ENCODE measurements at regions not wholly inside any gene's neighbourhood (a gene's known extent, or its start where the extent isn't known, plus 50 kb on each side); places are given as distances from the start of the nearest gene placed in this dataset.

DNA sequence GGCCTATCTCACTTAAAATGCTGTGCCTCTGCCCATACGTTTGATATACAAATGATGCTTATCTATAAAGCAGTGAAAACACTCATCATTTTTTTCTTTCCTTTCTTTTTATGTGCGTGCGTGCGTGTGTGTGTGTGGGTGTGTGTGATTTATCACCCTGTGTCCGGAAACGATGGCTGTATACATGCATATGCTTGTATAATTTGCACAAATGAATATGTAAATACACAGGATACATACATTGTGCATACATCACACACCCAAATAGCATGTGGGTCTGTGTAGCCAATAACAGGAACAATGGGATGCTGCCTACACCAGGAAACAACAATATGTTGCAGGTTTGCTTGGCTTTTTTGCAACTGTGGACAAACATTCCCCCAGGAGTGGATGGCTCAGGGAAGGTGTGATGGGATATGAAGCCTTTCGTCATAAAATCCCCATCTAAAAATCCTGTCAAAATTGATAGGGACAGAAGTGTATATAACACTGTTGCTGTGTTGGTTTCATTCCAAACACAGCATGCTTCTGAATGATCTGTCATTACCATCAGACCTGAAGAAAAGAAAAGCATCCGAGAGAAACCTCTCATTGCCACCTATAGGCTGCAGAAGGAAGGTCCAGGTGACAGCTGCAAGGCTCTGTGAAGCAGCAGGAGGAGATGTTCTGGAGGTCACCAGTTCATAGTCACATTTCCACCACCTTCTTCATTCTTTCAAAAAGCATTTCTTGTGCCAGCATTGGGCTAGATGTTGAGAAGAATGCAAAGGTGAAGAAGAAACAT, 503.9 kb upstream of the NR2F2 start:
- Histone ChIP-seq H3K27ac (no peak overlapping the region), H3K4me1 (no peaks in the 10 kb centered on the region), H3K36me3 (no peaks in the 10 kb centered on the region), H3K9me3 (no peaks in the 10 kb centered on the region), H3K27me3 (no peaks in the 10 kb centered on the region), H3K4me3 (no peak overlapping the region)
- TF ChIP-seq, protein P1, sequence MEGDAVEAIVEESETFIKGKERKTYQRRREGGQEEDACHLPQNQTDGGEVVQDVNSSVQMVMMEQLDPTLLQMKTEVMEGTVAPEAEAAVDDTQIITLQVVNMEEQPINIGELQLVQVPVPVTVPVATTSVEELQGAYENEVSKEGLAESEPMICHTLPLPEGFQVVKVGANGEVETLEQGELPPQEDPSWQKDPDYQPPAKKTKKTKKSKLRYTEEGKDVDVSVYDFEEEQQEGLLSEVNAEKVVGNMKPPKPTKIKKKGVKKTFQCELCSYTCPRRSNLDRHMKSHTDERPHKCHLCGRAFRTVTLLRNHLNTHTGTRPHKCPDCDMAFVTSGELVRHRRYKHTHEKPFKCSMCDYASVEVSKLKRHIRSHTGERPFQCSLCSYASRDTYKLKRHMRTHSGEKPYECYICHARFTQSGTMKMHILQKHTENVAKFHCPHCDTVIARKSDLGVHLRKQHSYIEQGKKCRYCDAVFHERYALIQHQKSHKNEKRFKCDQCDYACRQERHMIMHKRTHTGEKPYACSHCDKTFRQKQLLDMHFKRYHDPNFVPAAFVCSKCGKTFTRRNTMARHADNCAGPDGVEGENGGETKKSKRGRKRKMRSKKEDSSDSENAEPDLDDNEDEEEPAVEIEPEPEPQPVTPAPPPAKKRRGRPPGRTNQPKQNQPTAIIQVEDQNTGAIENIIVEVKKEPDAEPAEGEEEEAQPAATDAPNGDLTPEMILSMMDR (IDR thresholded peaks at IDR 0.05) = no peak
- intact Hi-C loops (cut with DNase I) = no loop called here
- DNase-seq (no peak), ATAC-seq (no peak)

GRCh38 chr15:95829062-95829461, 501.4 kb upstream of the NR2F2 start:
- Histone ChIP-seq H3K9me3 (no peaks in the 10 kb centered on the region), H3K27ac (no peak overlapping the region), H3K4me1 (no peaks in the 10 kb centered on the region), H3K4me3 (no peak overlapping the region), H3K36me3 (no peaks in the 10 kb centered on the region), H3K27me3 (no peaks in the 10 kb centered on the region)
- ATAC-seq (no peak), DNase-seq (no peak)
- intact Hi-C loops (cut with DNase I) = no loop called here
- TF ChIP-seq, protein P1 (IDR thresholded peaks at IDR 0.05) = no peak

GRCh38 chr15:95830281-95830680, 500.2 kb upstream of the NR2F2 start:
- Histone ChIP-seq H3K4me1 (no peaks in the 10 kb centered on the region), H3K4me3 (no peak overlapping the region), H3K36me3 (no peaks in the 10 kb centered on the region), H3K9me3 (no peaks in the 10 kb centered on the region), H3K27me3 (no peaks in the 10 kb centered on the region), H3K27ac (no peak overlapping the region)
- TF ChIP-seq, protein P1 (IDR thresholded peaks at IDR 0.05) = no peak
- ATAC-seq (no peak), DNase-seq (no peak)
- intact Hi-C loops (cut with DNase I) = no loop called here

DNA sequence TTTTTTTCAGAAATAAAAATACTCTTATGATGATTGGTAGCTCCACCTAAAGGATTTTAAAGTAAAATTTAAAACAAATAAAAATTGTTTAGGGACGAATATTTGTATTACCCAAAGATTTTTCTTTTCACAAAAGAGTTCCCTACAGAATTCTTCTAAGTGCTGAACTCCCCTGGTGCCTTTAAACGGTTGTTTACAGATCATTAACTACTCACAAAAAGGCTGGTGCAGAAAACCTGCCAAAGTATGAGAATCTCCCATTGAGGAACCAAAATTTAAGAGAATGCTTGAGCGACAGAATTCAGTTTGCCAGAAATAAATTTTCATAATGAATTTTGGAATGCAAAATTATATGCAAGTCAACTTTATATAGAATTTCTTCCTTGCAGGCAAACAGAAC, 497.8 kb upstream of the NR2F2 start:
- Histone ChIP-seq H3K27me3 (no peaks in the 10 kb centered on the region), H3K27ac (no peak overlapping the region), H3K36me3 (no peaks in the 10 kb centered on the region), H3K9me3 (no peaks in the 10 kb centered on the region), H3K4me1 (no peaks in the 10 kb centered on the region), H3K4me3 (no peak overlapping the region)
- DNase-seq = no peak
- intact Hi-C loops (cut with DNase I) = no loop called here
- TF ChIP-seq, protein P1 (IDR thresholded peaks at IDR 0.05) = no peak
- no peak for ATAC-seq

DNA sequence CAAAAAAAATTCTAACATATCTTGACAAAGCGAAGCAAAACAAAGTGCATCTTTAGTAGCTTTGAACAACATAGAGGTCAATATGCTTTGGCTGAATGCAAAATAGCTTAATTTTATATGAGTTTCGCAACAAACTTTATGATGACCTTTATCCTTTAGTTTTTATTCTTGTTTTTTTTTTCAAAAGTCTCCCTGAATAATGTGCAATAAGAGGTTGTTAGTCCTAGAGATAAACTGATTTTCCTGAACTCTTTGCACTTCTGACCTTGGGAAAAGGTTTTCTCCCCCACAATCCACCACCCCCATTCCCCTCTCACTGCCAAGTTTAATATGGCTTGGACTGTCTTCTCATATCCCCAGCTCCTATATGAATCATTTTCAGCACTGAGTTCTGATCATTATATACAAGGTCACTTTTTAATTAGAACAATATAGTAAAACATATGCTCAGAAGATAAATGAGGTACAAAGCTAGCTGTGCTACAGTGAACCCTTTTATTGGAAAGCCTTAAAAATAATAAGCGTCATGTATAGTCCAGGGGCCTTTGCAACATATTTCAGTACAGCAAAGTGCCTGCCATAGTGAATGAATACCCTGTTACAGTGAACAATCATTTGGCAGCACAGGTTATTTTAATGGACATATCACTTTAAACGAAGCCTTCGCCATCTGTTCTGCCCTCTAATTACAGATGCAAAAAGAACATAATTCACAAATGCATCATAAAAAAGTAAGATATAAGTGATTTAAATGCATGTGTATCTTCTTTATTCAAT, 496.3 kb upstream of the NR2F2 start:
- ATAC-seq = no peak
- intact Hi-C loops (cut with DNase I) = no loop called here

More for the DNA sequence above, 496.3 kb upstream of the NR2F2 start:
- Histone ChIP-seq H3K27ac (no peak overlapping the region), H3K27me3 (no peaks in the 10 kb centered on the region), H3K9me3 (no peaks in the 10 kb centered on the region), H3K4me3 (no peak overlapping the region), H3K4me1 (no peaks in the 10 kb centered on the region), H3K36me3 (no peaks in the 10 kb centered on the region)
- no peak for DNase-seq
- TF ChIP-seq, protein P1 (IDR thresholded peaks at IDR 0.05) = no peak
